HepG2 (cell line): ENCODE measurements at regions not wholly inside any gene's neighbourhood (a gene's known extent, or its start where the extent isn't known, plus 50 kb on each side); places are given as distances from the start of the nearest gene placed in this dataset.

Source experiments
- ATAC-seq: fragments of 200-7000 bp; cut with Tn5 transposase; 3 replicates; pipeline ENCODE4 v1.9.1; 2020; ENCODE audit warnings: mild to moderate bottlenecking, moderate library complexity
- BruUV-seq: library from RNA; stranded (reverse); fragments of 400-500 nt; replicated peaks from 2 replicates; lab custom pipeline; 2021; lab: Mats Ljungman, UMichigan
- CTCF ChIA-PET: fragments of 300-600 bp; formaldehyde crosslinking; extraction: SDS; loops from one replicate; lab custom pipeline; 2021; ENCODE audit warnings: low total read pairs, inconsistent platforms, low intra/inter-chr PET ratio; lab: Yijun Ruan, JAX
- POLR2A ChIA-PET: fragments of 350-600 bp; sonication (Branson Sonifier 250); formaldehyde crosslinking; loops from one replicate; lab custom pipeline; 2020; ENCODE audit warnings: antibody characterized with exemption, inconsistent platforms; lab: Yijun Ruan, JAX
- DNase-seq: peaks from one replicate; pipeline ENCODE4 v3.0.0-alpha.2; 2015; ENCODE audit warnings: low spot score
- FAIRE-seq: peaks from 3 replicates; lab custom pipeline; 2011; peaks lifted over from hg19 to GRCh38; lab: Jason Lieb, UNC
- H2AFZ ChIP-seq: one replicate; pipeline ENCODE4 v1.6.1; 2011; ENCODE audit warnings: low read length, inconsistent platforms
- H3K27ac ChIP-seq: fragments of 300-600 bp; 3 replicates; pipeline ENCODE4 v1.8.0; 2011; ENCODE audit warnings: mixed run types, mild to moderate bottlenecking, mixed read lengths, low read length, inconsistent platforms; ENCODE audit not compliant: insufficient read depth; ENCODE audit errors: extremely low read length
- H3K27me3 ChIP-seq, 2 experiments: fragments of 200-600 bp in 1 of 2; 2 replicates in 1 of 2; 3 replicates in 1 of 2; pipeline versions ENCODE4 v1.6.0 to v1.8.0; 2011; ENCODE audit warnings: low read length in 2 of 2, mild to moderate bottlenecking in 2 of 2, moderate library complexity in 2 of 2, inconsistent platforms in 1 of 2; ENCODE audit not compliant: insufficient read depth in 2 of 2, control insufficient read depth in 1 of 2
- H3K36me3 ChIP-seq, 2 experiments: fragments of 200-600 bp in 1 of 2; replicated peaks in 1 of 2; 2 replicates in 1 of 2; 3 replicates in 1 of 2; pipeline versions ENCODE4 v1.5.1 to v1.8.0; 2011; ENCODE audit warnings: low read length in 2 of 2, inconsistent platforms in 1 of 2; ENCODE audit not compliant: insufficient read depth in 2 of 2, control insufficient read depth in 1 of 2
- H3K4me1 ChIP-seq: 2 replicates; pipeline ENCODE4 v1.5.1; 2012; ENCODE audit warnings: low read length, inconsistent platforms; ENCODE audit not compliant: insufficient read depth
- H3K4me2 ChIP-seq: 2 replicates; pipeline ENCODE4 v1.6.0; 2011; ENCODE audit warnings: low read depth, low read length, inconsistent platforms
- H3K4me3 ChIP-seq, 3 experiments: fragments of 200-600 bp in 1 of 3; sonication (generic), shearing (Covaris generic) in 1 of 3; replicated peaks in 1 of 3; 2 replicates each; pipeline ENCODE4 v1.5.1; 2011 to 2016; ENCODE audit warnings: low read length in 3 of 3, inconsistent platforms in 2 of 3, low read depth in 2 of 3, mild to moderate bottlenecking in 2 of 3, control low read depth in 1 of 3, mixed read lengths in 1 of 3; ENCODE audit not compliant: insufficient read depth in 1 of 3
- H3K79me2 ChIP-seq: one replicate; pipeline ENCODE4 v1.6.1; 2011; ENCODE audit warnings: low read length, inconsistent platforms; ENCODE audit not compliant: insufficient read depth
- H3K9ac ChIP-seq: 2 replicates; pipeline ENCODE4 v1.6.0; 2011; ENCODE audit warnings: mild to moderate bottlenecking, low read depth, low read length, inconsistent platforms; ENCODE audit not compliant: insufficient read depth
- H3K9me3 ChIP-seq: 2 replicates; pipeline ENCODE4 v1.5.1; 2012; ENCODE audit warnings: mild to moderate bottlenecking, low read length
- H4K20me1 ChIP-seq: 2 replicates; pipeline ENCODE4 v1.6.0; 2011; ENCODE audit warnings: inconsistent platforms, mild to moderate bottlenecking, low read length, moderate library complexity; ENCODE audit not compliant: insufficient read depth
- AGO1 ChIP-seq: fragments of 200-400 bp; formaldehyde crosslinking; IDR thresholded peaks from 2 replicates; pipeline ENCODE4 v1.6.1; 2017; ENCODE audit warnings: mild to moderate bottlenecking, low read depth, low read length, moderate library complexity; ENCODE audit not compliant: poor library complexity, severe bottlenecking
- ARNTL ChIP-seq: sonication (generic); formaldehyde crosslinking; IDR thresholded peaks from 2 replicates; pipeline ENCODE4 v1.4.0; 2020; ENCODE audit warnings: mild to moderate bottlenecking, missing genetic modification reagents
- HHEX ChIP-seq: IDR thresholded peaks from 2 replicates; pipeline ENCODE4 v1.6.1; 2016; ENCODE audit warnings: control low read depth
- TFDP1 ChIP-seq: IDR thresholded peaks from 2 replicates; pipeline ENCODE4 v1.6.1; 2016; ENCODE audit warnings: missing compliant biosample characterization, missing genetic modification reagents, borderline replicate concordance
- ZFP36L1 ChIP-seq: sonication (generic); formaldehyde crosslinking; IDR thresholded peaks from 2 replicates; pipeline ENCODE4 v1.8.0; 2022; ENCODE audit warnings: mild to moderate bottlenecking, missing genetic modification reagents, moderate library complexity
- ZNF296 ChIP-seq: sonication (generic); formaldehyde crosslinking; conservative IDR thresholded peaks from 2 replicates; pipeline ENCODE4 v1.5.0; 2020; ENCODE audit warnings: mild to moderate bottlenecking, missing genetic modification reagents
- ZNF513 ChIP-seq: sonication (generic); formaldehyde crosslinking; conservative IDR thresholded peaks from 2 replicates; pipeline ENCODE4 v1.5.0; 2020; ENCODE audit warnings: missing genetic modification reagents
- ZSCAN12 ChIP-seq: sonication (generic); formaldehyde crosslinking; IDR thresholded peaks from 2 replicates; pipeline ENCODE4 v1.9.0; 2021; ENCODE audit warnings: mild to moderate bottlenecking, missing genetic modification reagents
- WGBS: methylation state at CpG from one replicate; pipeline ENCODE4 v1.1.6; 2017; ENCODE audit warnings: low lambda C conversion rate; 5-methylcytosine and 5-hydroxymethylcytosine counted together
- in situ Hi-C: cut with HindIII; loops from 2 replicates; pipeline ENCODE4 v1.10.0; 2017; ENCODE audit warnings: low pct_unique_long_range_greater_than_20kb; ENCODE audit not compliant: extremely low pct_ligation_motif_present
- intact Hi-C: fragments of 100-400 bp; cut with micrococcal nuclease; formaldehyde crosslinking; loops from one replicate; pipeline ENCODE4 v1.10.0; 2022; ENCODE audit not compliant: unreplicated experiment

GRCh38 chr18:25685088-25685487 lies 333.1 kb upstream of the ZNF521 start (continued):
- TF ChIP-seq ZFP36L1 (CRISPR knock-in tag) = no peak

DNA sequence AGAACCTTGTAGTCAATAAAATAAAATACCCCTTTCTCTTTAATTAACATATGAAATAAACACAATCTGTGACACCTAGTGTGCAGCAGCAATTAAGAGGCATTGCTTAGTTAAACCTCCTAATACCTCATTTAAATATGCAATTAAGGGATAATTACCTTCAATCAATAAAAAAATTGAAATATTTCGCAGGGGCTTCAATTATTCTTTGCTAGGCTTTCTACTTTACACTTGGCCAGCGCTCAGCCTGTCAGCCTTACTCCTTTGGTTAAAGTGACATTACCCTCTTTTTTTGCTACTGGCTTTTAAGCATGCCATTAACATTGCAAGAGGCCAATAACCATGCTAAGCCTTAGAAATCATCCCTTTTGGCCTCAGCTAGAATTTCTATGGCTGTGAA lies 327.5 kb upstream of the ZNF521 start:
- no peak overlapping the region for H3K9ac ChIP-seq
- H3K79me2 ChIP-seq = no peaks in the 10 kb centered on the region
- 2% methylated on average over 2 of the region's 2 CpGs for WGBS
- H3K27ac ChIP-seq = no peak overlapping the region
- TF ChIP-seq AGO1 (no peak), HHEX (CRISPR knock-in tag) (no peak), TFDP1 (no peak), ZNF296 (CRISPR knock-in tag) (no peak), ARNTL (CRISPR knock-in tag) (no peak), ZSCAN12 (CRISPR knock-in tag) (no peak), ZNF513 (CRISPR knock-in tag) (no peak)
- H2AFZ ChIP-seq = no peak overlapping the region
- ChIA-PET CTCF (no interaction called here), POLR2A (no interaction called here)
- H3K4me1 ChIP-seq = no peaks in the 10 kb centered on the region
- no peak overlapping the region for H3K4me3 ChIP-seq
- no peaks in the 10 kb centered on the region for H4K20me1 ChIP-seq
- FAIRE-seq (no peak), DNase-seq (no peak), ATAC-seq (no peak)
- no TSS peak for BruUV-seq
- no peaks in the 10 kb centered on the region for H3K36me3 ChIP-seq
- in situ Hi-C loops (no loop called here), intact Hi-C loops (no loop called here)
- H3K4me2 ChIP-seq = no peak overlapping the region
- no peaks in the 10 kb centered on the region for H3K9me3 ChIP-seq
- H3K27me3 ChIP-seq = no peaks in the 10 kb centered on the region
